IMR-90 (cell line): ENCODE measurements at regions not wholly inside any gene's neighbourhood (a gene's known extent, or its start where the extent isn't known, plus 50 kb on each side); places are given as distances from the start of the nearest gene placed in this dataset.

Experiments used
- MAFK ChIP-seq: IDR thresholded peaks from 2 replicates; pipeline ENCODE4 v1.6.1; 2012; ENCODE audit warnings: low read depth, low read length, improper control_type of control experiment
- MAZ ChIP-seq: IDR thresholded peaks from 2 replicates; pipeline ENCODE4 v1.6.1; 2012; ENCODE audit warnings: low read depth, mild to moderate bottlenecking, low read length, improper control_type of control experiment, moderate library complexity, borderline replicate concordance
- MXI1 ChIP-seq: IDR thresholded peaks from 2 replicates; pipeline ENCODE4 v1.6.1; 2012; ENCODE audit warnings: low read depth, mild to moderate bottlenecking, low read length, moderate library complexity, borderline replicate concordance
- POLR2A ChIP-seq: IDR thresholded peaks from 2 replicates; pipeline ENCODE4 v1.6.1; 2012; ENCODE audit warnings: mild to moderate bottlenecking, low read depth, low read length
- RAD21 ChIP-seq: IDR thresholded peaks from 2 replicates; pipeline ENCODE4 v1.6.1; 2012; ENCODE audit warnings: low read length, improper control_type of control experiment
- RFX5 ChIP-seq: IDR thresholded peaks from 2 replicates; pipeline ENCODE4 v1.8.0; 2012; ENCODE audit warnings: low read depth, mild to moderate bottlenecking, low read length, moderate library complexity
- TF ChIP-seq, protein P1 (sequence below): conservative IDR thresholded peaks from 2 replicates; pipeline ENCODE4 v1.5.1; 2012; ENCODE audit warnings: mild to moderate bottlenecking, low read depth, low read length, improper control_type of control experiment
- TF ChIP-seq, protein P2 (sequence below): fragments of 150-350 bp; IDR thresholded peaks from 2 replicates; pipeline ENCODE4 v1.6.1; 2017; ENCODE audit warnings: mild to moderate bottlenecking, antibody characterized with exemption, low read length, low read depth

DNA sequence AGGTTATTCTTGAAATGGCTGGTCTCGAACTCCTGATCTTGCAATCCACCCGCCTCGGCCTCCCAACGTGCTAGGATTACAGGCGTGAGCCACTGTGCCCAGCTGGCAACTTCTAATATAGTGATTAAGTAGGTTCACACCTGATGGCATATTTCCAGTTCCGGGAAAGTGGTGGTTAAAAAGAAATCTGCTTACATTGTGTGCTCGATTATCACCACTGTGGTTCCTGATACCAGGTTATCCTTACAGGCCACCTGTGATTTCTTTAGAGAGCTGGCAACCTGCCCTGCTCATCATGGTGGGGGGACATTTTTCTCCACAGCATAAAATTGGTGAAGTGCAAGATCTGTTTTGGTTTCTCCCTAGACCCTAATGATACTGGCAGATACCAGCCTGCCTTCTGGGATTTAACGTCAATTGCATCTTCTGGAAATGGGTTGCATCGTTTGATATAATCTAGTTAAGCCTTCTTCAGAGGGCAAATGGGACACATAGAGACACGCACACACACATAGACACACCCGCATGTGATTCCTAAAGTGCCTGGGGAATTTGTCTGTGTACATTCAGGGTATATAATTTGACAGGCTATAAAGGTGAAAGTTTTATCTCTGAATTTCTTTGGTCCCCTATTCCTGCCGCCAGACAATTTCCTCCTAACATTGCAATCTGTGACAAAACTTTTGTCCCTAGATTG, 49.7 kb upstream of the CITED2 start:
- TF ChIP-seq POLR2A (no peak), MAFK (no peak), RAD21 (no peak), MAZ (no peak), RFX5 (no peak), MXI1 (no peak)
- TF ChIP-seq, protein P1, sequence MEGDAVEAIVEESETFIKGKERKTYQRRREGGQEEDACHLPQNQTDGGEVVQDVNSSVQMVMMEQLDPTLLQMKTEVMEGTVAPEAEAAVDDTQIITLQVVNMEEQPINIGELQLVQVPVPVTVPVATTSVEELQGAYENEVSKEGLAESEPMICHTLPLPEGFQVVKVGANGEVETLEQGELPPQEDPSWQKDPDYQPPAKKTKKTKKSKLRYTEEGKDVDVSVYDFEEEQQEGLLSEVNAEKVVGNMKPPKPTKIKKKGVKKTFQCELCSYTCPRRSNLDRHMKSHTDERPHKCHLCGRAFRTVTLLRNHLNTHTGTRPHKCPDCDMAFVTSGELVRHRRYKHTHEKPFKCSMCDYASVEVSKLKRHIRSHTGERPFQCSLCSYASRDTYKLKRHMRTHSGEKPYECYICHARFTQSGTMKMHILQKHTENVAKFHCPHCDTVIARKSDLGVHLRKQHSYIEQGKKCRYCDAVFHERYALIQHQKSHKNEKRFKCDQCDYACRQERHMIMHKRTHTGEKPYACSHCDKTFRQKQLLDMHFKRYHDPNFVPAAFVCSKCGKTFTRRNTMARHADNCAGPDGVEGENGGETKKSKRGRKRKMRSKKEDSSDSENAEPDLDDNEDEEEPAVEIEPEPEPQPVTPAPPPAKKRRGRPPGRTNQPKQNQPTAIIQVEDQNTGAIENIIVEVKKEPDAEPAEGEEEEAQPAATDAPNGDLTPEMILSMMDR = no peak
- TF ChIP-seq, protein P2, sequence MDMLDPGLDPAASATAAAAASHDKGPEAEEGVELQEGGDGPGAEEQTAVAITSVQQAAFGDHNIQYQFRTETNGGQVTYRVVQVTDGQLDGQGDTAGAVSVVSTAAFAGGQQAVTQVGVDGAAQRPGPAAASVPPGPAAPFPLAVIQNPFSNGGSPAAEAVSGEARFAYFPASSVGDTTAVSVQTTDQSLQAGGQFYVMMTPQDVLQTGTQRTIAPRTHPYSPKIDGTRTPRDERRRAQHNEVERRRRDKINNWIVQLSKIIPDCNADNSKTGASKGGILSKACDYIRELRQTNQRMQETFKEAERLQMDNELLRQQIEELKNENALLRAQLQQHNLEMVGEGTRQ = no peak
